ENCODE measurements at regions not wholly inside any gene's neighbourhood (a gene's known extent, or its start where the extent isn't known, plus 50 kb on each side); places are given as distances from the start of the nearest gene placed in this dataset.

GRCh38 chr2:516944-517343 is 160.3 kb downstream of the TMEM18 start:
- no peak for DNase-seq (ENCODE audit: low read depth in 2 of 3, low spot score in 2 of 3)

DNA sequence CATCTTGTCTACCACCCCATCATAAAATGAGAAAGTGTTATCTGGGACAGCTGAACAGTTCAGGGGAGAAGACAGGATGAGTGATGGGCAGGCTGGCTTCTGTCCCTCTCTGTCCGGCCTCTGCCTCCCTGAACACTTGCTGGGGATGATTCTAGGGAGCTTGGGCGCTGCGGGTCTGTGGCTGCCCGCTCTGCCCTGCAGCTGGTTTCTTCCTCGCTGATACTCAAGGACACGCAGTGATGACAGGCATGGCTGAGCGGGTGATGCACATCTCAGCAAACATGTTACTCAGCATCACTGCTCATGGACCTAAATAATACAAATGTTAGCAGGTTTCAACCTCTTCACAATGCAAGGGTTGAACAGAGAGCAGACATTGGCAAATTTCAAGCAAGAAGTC is 161.1 kb downstream of the TMEM18 start:
- no peak for DNase-seq (ENCODE audit: low read depth in 2 of 3, low spot score in 2 of 3)

DNA sequence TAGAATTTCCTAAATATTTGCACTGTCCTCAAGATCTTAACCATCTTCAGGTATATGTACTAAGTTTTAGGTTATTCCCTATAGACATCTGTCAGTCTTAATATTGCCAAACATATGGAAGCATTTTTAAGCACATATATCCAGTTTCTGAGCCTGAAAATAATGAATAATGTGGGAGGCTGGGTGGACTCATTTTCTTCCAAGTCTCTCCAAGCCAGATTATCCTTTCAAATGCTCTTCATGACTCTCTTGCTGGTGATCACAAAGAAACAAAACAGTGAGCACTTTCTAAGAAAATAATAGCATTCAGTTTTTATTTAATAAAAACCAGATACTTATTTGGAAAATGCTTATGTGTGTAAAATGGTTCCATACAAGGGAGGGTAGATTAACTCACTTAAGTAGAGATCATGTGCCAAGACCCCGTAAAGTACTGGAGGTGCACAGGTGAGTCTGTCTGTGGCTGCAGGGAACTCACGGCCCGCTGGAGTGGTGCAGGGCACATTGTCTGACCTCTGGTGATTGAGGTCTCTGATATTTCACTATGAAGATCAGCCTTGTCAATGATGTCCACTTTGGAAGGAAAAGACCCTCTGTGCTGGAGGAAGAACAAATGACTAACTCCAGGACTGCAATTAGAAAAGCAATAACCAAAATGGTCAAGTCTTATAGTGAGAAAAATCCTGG is 161.6 kb downstream of the TMEM18 start:
- no peak for DNase-seq (ENCODE audit: low read depth in 2 of 3, low spot score in 2 of 3)

DNA sequence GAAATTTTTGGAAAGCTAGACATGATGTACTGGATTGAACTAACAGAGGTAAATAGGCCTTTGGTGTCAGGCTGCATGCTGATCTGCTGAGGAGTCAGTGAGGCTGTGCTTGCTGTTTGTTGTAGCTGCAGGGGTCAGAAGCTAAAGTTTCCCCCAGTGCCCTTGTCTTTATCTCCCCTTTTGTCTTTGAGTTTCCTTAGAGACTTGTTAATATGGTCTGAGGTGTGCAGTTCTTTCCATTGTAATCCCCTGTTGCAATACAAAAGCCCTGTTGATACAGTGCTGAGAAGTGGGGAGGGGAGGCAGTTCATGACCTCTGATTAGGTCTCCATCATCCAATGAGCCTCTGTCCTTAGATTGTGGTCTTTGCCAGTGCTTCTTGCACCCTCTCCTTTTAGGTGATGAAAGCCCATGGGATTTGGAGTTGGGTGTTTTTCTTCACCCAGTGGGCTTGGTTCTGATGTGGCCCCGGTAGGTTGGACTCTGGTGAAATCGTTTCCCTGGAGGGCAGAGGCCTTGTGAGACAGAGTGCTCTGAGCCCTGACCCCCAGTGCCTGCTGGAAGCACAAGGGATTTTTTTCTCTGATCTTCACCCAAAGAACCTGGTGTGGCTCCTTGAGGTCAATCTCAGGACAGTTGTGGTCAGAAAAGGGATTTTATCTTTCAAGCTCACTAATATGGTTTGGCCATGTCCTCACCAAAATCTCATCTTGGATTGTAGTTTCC is 163.1 kb downstream of the TMEM18 start:
- DNase-seq (ENCODE audit: low read depth in 2 of 3, low spot score in 2 of 3), result no peak

GRCh38 chr2:510839-511238 is 166.4 kb downstream of the TMEM18 start:
- no peak for DNase-seq (ENCODE audit: low read depth in 2 of 3, low spot score in 2 of 3)

- DNase-seq (ENCODE audit: low read depth in 2 of 3, low spot score in 2 of 3), result no peak
Observed at GRCh38 chr2:509888-510287, 167.3 kb downstream of the TMEM18 start.

GRCh38 chr2:508121-508520 is 169.1 kb downstream of the TMEM18 start:
- DNase-seq (ENCODE audit: low read depth in 2 of 3, low spot score in 2 of 3), result no peak

DNA sequence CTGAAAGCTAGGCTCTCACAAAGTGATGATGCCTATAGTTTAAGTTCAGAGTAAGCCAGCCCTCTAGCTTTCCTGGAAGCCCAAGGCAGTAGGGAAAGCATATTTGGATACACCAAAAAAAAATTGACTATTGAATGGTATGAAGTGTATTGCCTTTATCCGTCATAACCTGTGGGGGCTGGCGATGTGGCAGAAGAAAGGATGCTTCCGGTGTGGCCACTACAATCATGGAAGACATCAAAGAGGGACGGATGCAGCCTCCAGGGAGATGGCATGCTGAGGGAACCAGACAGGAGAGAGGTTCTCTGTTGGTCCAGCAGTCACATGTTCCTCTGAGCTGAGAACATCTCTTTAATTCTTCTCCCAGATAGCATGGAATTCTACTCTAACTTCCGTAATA is 170.3 kb downstream of the TMEM18 start:
- no peak for DNase-seq (ENCODE audit: low read depth in 2 of 3, low spot score in 2 of 3)

DNA sequence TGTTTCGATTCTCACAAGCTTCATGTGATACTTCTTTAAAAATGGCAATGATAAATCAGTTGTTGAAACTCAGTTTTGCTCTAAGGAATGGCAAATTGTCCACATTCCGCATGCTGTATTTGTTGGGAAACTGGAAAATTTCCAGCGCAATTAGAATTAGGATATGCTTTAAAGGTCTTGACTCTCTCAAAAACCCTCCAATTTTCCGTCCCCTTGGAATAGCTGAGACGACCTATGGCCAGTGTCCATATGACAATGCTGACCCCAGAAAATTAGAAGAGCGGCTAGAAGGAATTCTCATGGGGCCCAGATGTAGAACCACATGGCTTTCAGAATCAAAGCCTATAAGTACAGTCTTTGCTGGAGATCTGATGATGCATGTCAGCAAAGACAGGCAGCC is 170.8 kb downstream of the TMEM18 start:
- DNase-seq (ENCODE audit: low read depth in 2 of 3, low spot score in 2 of 3), result no peak

GRCh38 chr2:505941-506340 is 171.3 kb downstream of the TMEM18 start:
- no peak for DNase-seq (ENCODE audit: low read depth in 2 of 3, low spot score in 2 of 3)

DNA sequence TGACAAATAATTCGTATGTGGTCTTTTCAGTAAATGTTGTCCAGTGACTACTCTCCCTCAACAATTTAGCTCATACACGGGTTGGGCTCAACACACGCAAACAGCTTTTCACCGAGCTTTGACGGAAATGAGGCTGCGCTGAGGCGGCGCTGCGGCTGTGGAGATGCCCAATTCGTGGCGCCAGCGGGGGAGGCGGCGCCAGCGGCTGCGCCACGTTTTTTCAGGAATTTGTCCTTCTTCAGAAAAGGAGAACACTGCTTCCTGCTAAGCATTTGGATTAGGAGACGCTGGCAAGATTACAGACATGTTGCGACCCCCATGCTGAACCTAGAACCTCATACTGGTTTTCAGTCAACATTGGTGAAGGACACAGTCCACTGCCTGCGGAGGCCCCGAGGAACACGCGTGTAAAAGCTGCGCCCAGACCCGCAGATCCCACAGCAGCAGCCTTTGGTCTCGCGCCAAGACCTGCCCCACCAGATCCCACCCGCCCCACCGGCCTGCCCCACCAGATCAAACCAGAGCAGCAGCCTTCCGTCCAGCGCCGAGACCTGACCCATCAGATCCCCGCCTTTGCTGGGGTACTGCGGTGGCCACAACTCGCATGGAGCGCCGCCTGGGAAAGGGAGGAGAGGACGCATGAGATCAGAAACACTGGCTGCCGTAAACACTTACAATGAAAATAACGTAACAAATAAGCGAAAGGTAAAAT is 173.8 kb downstream of the TMEM18 start:
- no peak for DNase-seq (ENCODE audit: low read depth in 2 of 3, low spot score in 2 of 3)

- no peak for DNase-seq (ENCODE audit: low read depth in 2 of 3, low spot score in 2 of 3)
Observed at GRCh38 chr2:502831-503230, 174.4 kb downstream of the TMEM18 start.

DNA sequence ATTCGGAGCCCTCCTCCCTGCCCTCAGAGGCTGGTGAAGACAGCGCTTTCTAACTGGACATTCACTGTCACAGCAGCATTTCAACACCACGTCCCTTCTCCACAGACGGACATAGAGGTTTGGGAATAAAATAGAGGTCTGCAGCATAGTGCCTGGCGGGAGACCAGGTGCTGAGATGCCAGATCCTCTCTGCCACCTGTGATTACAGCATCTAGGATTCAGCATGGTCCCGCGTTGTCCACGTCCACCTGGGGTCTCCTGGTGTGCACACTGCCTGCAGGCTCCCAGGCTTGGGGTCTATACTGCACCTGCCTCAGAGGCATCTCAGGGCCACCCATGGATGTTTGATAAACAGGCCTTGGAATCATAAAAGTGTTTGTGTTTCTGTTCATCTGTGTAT is 175.5 kb downstream of the TMEM18 start:
- no peak for DNase-seq (ENCODE audit: low read depth in 2 of 3, low spot score in 2 of 3)

DNA sequence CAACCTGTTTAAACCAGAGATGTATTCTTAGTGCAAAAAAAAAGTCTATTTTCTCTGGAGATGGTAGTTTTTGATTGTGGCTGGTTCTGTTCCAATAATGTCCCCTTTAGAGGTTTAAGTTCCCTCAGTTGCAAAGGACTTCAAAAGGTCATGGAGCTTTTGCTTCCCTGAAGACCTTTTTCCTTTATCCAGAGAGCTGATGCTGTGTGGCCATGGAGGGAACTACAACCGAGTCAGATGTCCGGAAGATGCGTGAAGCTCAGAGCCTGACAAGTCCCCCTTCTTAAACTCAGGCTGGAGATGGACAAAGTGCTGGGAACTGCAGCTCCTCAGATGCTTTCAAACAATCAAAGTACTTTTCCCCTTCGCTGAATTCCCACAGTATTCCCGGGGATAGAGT is 176.1 kb downstream of the TMEM18 start:
- no peak for DNase-seq (ENCODE audit: low read depth in 2 of 3, low spot score in 2 of 3)

DNA sequence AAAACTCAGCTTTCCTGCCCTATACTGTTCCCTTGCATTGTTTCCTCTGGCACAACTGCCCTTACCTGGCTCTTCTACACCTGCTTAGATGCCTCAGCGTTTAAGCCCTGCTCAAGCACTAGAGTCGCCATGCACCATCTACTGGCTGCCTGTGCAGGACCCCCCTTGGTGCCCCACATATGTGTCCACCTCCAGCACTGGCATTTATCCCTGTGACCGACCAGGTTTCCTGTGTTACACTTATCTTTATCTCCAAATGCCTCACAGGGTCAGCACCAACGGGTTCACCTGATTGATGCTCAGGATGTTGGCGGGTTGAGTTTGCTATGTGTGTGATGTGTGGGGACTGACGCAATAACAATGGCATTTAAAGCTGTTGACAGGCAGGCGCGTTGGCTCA is 177.5 kb downstream of the TMEM18 start:
- no peak for DNase-seq (ENCODE audit: low read depth in 2 of 3, low spot score in 2 of 3)

- DNase-seq (ENCODE audit: low read depth in 2 of 3, low spot score in 2 of 3), result no peak
Observed at GRCh38 chr2:498493-499178, 178.6 kb downstream of the TMEM18 start.

DNA sequence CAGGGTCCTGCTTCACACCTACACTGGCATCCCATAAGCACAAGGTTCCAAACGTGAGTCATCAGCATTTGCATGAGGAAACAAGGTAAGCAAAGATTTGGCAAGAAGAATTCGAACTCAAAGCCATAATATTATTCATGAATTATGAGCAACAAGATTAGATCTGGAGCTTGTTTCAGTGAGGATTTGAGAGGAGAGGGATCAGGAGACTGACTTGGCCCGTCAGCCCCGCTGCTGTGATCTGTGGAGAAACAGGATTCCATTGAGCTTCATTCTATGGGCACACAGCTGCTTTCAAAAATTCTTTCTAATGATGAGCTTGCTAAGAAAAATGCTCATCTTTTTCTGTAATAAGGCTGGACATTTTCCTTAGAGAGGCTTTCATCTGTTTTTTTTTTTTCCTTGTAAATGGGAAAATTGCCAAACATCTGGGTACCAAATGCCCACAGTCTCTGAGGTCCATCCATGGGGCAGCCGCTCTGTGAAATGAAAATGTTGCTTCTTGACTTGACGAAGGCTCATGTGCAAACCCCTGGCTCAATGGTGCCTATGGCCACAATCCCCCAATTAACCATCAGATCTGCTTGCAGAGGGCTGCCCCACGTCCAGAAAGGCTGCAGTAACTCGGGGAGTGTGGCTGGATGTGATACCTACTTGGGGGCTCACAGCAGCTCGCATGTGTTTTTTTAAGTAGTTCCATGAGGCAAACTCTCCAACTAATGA is 179.3 kb downstream of the TMEM18 start:
- no peak for DNase-seq (ENCODE audit: low read depth in 2 of 3, low spot score in 2 of 3)

DNA sequence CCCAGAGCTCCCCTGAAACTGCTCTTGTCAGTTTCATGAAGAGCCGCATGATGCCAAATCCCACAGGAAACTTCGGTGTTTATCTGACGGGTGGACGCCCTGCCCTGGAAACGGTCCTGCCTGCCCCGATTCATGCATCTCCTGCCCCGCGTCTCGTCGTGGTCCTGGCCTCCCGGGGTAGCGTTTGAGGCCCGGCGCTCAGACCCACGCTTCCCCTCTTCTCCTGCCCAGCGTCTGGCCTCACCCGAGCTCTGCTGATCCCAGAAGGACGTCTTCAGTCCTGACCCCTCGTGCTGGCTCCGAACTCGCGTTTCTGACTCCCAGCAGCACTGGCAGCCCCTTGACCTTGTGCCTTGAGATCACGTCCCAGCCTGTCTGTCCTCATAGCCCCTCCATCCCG is 180.5 kb downstream of the TMEM18 start:
- no peak for DNase-seq (ENCODE audit: low read depth in 2 of 3, low spot score in 2 of 3)

DNA sequence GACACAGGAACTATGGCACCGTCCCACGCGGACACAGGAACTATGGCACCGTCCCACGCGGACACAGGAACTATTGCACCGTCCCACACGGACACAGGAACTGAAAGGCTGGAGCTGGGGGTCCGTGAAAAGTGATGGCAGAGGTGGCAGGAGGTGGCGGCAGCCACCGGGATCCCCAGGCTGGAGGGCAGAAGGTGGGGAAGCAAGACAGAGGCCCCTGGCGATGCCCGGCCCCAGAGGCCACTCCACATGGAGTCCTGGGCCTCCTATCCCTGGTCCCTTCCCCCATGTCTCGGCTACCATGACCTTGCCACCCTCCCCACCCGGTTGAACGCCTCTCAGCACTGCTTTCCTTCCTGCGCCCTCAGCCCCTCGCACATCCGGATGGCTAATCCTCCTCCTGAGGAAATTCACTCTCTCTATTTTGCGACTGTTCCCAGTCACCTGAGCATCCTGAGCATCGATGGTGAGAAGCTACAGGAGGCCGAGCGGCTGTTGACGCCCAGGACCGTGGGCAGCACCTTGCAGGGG is 181.4 kb downstream of the TMEM18 start:
- DNase-seq (ENCODE audit: low read depth in 2 of 3, low spot score in 2 of 3), result no peak

GRCh38 chr2:494853-495252 is 182.4 kb downstream of the TMEM18 start:
- no peak for DNase-seq (ENCODE audit: low read depth in 2 of 3, low spot score in 2 of 3)
